Ovary (tissue), 7 donors: ENCODE measurements at regions not wholly inside any gene's neighbourhood (a gene's known extent, or its start where the extent isn't known, plus 50 kb on each side); places are given as distances from the start of the nearest gene placed in this dataset.

ENCODE experiments used
- DNase-seq, 5 donors: peaks; one replicate each; pipeline ENCODE4 v3.0.0-alpha.2; 2019 to 2020
- H3K27ac ChIP-seq, 2 donors: fragments of 200-600 bp; one replicate each; pipeline versions ENCODE4 v1.5.1 to v1.8.0; 2019 to 2022
- H3K27me3 ChIP-seq: fragments of 200-600 bp; one replicate; pipeline ENCODE4 v1.8.0; 2022
- H3K36me3 ChIP-seq: fragments of 200-600 bp; sonication (generic); one replicate; pipeline ENCODE4 v1.5.1; 2019
- H3K4me1 ChIP-seq: one replicate; pipeline ENCODE4 v1.8.1; 2013; ENCODE audit warnings: mild to moderate bottlenecking, moderate library complexity; ENCODE audit not compliant: insufficient read depth
- H3K4me3 ChIP-seq: fragments of 200-600 bp; sonication (generic); one replicate; pipeline ENCODE4 v1.5.1; 2017
- H3K9me3 ChIP-seq, 2 donors: fragments of 200-600 bp in 1 of 2; sonication (generic) in 1 of 2; one replicate each; pipeline versions ENCODE4 v1.5.1 to v1.8.1; 2013 to 2019; ENCODE audit warnings: mild to moderate bottlenecking in 1 of 2, moderate library complexity in 1 of 2
- EP300 ChIP-seq: sonication (generic); formaldehyde crosslinking; IDR thresholded peaks from one replicate; pipeline ENCODE4 v1.6.1; 2017; ENCODE audit warnings: antibody characterized with exemption
- POLR2A ChIP-seq: fragments of 450-650 bp; IDR thresholded peaks from one replicate; pipeline ENCODE4 v1.6.1; 2017; ENCODE audit warnings: antibody characterized with exemption, mild to moderate bottlenecking, moderate library complexity
- WGBS, 3 donors: extraction: QIAGEN DNeasy Blood & Tissue Kit in 1 of 3; methylation state at CpG; one replicate each; pipeline versions ENCODE4 v1.1.5 to v1.1.7; 2013 to 2017; 5-methylcytosine and 5-hydroxymethylcytosine counted together
- intact Hi-C, 4 donors: fragments of 100-400 bp; cut with DNase I; formaldehyde crosslinking; loops; one replicate each; pipeline versions ENCODE4 v1.11.0 to v1.15.1; 2022 to 2023
- TF ChIP-seq, protein P1 (sequence below), 3 donors: fragments of 450-650 bp in 2 of 3; fragments of 200-600 bp in 1 of 3; IDR thresholded peaks; one replicate each; pipeline versions ENCODE4 v1.5.1 to v1.8.0; 2016 to 2022; ENCODE audit warnings: antibody characterized with exemption in 3 of 3, mild to moderate bottlenecking in 1 of 3
- donor health status: DM: no; HTN: no; CAD: no; lungs with moderate emphysema.
- donor health status: DM: no; HTN: no; CAD: no.
- donor health status: Bipolar disorder and iron deficiency.
- donor health status: DM: no; HTN: no; CAD: no.
- donor health status: DM: yes; HTN: yes; CAD: no.

DNA sequence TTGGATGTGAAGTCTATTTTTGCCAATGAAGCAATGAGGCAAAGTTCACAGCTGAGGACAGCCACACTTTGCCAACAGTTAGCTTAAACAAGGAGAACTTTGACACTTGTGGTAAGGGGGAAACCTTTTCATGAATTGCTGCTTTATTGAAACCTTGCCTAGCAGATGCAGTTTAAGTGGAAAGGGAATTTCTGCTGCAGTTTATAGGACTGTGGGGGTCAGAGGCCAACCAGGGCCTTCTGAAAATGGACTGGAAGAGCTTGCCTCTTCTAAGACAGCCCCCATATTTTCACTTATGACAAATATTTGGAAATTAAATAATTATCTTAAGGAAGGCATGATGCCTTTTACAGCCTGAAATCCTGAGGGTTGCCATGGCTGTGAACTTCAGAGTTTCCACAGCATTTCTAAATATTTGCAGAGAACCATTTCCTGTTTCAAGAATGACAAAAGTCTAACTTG lies 550.3 kb downstream of the RAB28 start:
- intact Hi-C loops, result loop anchor here in 1 of 4 donors (5.0 kb wide), 1 partner anchor 1301 kb away; no protein-coding TSS in a partner anchor
- TF ChIP-seq EP300 (no peak), POLR2A (no peak)
- TF ChIP-seq, protein P1, sequence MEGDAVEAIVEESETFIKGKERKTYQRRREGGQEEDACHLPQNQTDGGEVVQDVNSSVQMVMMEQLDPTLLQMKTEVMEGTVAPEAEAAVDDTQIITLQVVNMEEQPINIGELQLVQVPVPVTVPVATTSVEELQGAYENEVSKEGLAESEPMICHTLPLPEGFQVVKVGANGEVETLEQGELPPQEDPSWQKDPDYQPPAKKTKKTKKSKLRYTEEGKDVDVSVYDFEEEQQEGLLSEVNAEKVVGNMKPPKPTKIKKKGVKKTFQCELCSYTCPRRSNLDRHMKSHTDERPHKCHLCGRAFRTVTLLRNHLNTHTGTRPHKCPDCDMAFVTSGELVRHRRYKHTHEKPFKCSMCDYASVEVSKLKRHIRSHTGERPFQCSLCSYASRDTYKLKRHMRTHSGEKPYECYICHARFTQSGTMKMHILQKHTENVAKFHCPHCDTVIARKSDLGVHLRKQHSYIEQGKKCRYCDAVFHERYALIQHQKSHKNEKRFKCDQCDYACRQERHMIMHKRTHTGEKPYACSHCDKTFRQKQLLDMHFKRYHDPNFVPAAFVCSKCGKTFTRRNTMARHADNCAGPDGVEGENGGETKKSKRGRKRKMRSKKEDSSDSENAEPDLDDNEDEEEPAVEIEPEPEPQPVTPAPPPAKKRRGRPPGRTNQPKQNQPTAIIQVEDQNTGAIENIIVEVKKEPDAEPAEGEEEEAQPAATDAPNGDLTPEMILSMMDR (IDR thresholded peaks at IDR 0.05), result no peak
- Histone ChIP-seq H3K4me1 (no peaks in the 10 kb centered on the region), H3K4me3 (no peak overlapping the region), H3K27ac (no peak overlapping the region), H3K9me3 (no peaks in the 10 kb centered on the region), H3K36me3 (no peaks in the 10 kb centered on the region), H3K27me3 (no peaks in the 10 kb centered on the region)
- no peak for DNase-seq

DNA sequence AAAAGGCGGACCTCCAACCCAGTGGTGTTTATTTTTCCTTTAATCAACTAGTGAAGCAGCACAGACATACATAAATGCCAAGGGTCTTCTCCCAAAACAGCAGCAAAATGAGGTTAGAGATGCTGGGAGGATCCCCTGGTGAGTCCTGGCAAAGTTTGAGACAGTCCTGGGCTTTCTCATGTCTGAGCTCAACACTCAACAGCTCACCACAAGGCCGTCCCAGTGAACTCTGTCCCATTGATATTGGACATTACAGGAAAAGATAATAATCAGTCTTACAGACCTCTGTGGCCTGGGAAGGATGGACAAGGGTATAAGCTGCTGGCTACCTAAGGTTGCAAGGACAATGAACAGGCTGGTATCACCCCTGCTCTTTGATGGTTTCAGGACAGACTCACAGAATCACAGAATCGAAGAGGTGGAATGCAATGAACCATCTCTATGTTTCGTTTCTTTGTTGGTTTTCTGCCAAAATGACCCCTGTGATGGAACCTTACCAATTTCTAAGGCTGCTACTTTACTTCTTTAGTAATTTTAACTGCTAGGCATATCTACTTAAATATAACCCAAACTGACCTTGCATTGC lies 551.8 kb downstream of the RAB28 start:
- WGBS, 3 donors, result 66 to 69% (median 66%) methylated on average over 4 of the region's 4 CpGs
- Histone ChIP-seq H3K9me3 (no peaks in the 10 kb centered on the region), H3K27me3 (no peaks in the 10 kb centered on the region), H3K36me3 (no peaks in the 10 kb centered on the region), H3K4me1 (no peaks in the 10 kb centered on the region), H3K4me3 (no peak overlapping the region), H3K27ac (no peak overlapping the region)
- TF ChIP-seq, protein P1 (IDR thresholded peaks at IDR 0.05), result no peak
- TF ChIP-seq EP300 (no peak), POLR2A (no peak)
- no peak for DNase-seq
- intact Hi-C loops, result loop anchor here in 1 of 4 donors (5.0 kb wide), 1 partner anchor 1300 kb away; no protein-coding TSS in a partner anchor

DNA sequence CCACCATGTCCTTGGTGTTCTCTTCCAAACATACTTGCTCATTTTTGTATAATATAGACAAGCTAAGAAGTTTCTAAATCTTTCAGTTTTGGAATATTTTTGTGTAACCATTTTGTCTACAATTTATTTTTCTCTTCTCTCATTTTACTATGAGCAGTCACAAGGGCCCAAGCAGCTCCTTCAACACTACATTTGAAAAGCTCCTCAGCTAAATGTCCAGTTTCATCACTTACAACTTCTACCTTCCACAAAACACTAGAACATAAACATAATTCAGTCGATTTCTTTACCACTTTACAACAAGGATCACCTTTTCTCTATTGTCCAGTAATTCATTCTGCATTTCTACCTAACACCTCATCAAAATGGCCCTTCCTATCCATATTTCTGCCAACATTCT lies 554.4 kb downstream of the RAB28 start:
- Histone ChIP-seq H3K4me1 (no peaks in the 10 kb centered on the region), H3K36me3 (no peaks in the 10 kb centered on the region), H3K27ac (no peak overlapping the region), H3K4me3 (no peak overlapping the region), H3K9me3 (no peaks in the 10 kb centered on the region), H3K27me3 (no peaks in the 10 kb centered on the region)
- no peak for DNase-seq
- intact Hi-C loops, result loop anchor here in 1 of 4 donors (5.0 kb wide), 1 partner anchor 1297 kb away; no protein-coding TSS in a partner anchor
- TF ChIP-seq EP300 (no peak), POLR2A (no peak)
- TF ChIP-seq, protein P1 (IDR thresholded peaks at IDR 0.05), result no peak
- WGBS, 3 donors, result 82 to 91% (median 83%) methylated on average over 1 of the region's 1 CpG

DNA sequence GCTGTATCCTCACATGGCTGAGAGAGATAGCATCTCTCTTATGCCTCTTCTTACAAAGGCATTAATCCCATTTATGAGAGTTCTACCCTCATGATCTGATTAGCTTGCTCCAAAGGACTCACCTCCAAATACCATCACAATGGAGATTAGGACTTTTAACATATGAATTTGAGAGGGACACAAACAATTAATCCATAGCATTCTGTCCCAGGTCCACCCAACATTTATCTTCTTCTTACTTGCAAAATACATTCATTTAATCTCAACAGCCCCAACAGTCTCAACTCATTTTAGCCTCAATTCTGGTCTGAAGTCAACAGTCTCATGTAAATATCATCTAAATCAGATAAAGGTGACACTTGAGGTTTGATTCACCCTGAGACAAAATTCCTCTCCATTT lies 555.4 kb downstream of the RAB28 start:
- H3K36me3 ChIP-seq, result no peaks in the 10 kb centered on the region
- no peaks in the 10 kb centered on the region for H3K9me3 ChIP-seq
- no peaks in the 10 kb centered on the region for H3K4me1 ChIP-seq
- no peak overlapping the region for H3K27ac ChIP-seq
- intact Hi-C loops, result no loop called here
- no peak for DNase-seq
- H3K27me3 ChIP-seq, result no peaks in the 10 kb centered on the region
- TF ChIP-seq EP300, result no peak
- TF ChIP-seq, protein P1 (IDR thresholded peaks at IDR 0.05), result no peak
- no peak for TF ChIP-seq POLR2A
- H3K4me3 ChIP-seq, result no peak overlapping the region
